Stimulated activated CD4-positive, alpha-beta T cell treated with anti-CD3 and anti-CD28 coated beads, Interleukin-4, amount 100 ng/mL, for 24 hours (primary cell): ENCODE measurements at regions not wholly inside any gene's neighbourhood (a gene's known extent, or its start where the extent isn't known, plus 50 kb on each side); places are given as distances from the start of the nearest gene placed in this dataset.
"Not testable (repeated sequence)": the region's sequence is repeated elsewhere in the genome, so short reads cannot be mapped to it uniquely, and the experiment has no call there.

ENCODE experiments used
- DNase-seq: peaks from one replicate; pipeline ENCODE4 v3.0.0-alpha.2; 2020

DNA sequence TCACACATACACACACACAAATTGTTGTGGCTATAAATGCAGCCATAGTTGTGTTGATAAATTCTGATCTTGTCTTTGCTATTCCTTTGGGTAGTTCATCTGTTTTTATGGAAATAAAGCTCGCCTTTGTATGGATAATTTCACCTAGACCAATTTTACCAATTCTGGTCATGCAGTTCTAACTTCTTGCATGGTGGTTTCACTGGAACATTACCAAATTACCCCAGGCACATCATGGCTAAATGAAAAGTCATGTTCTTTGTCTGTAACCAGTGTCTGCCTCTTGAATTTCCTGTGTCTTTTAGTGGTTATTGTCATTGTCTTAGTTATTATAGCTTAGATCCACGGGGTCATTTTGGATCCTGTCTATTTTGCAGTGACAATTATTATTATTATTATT lies 50.3 kb upstream of the TMC1 start:
- no peak for DNase-seq

DNA sequence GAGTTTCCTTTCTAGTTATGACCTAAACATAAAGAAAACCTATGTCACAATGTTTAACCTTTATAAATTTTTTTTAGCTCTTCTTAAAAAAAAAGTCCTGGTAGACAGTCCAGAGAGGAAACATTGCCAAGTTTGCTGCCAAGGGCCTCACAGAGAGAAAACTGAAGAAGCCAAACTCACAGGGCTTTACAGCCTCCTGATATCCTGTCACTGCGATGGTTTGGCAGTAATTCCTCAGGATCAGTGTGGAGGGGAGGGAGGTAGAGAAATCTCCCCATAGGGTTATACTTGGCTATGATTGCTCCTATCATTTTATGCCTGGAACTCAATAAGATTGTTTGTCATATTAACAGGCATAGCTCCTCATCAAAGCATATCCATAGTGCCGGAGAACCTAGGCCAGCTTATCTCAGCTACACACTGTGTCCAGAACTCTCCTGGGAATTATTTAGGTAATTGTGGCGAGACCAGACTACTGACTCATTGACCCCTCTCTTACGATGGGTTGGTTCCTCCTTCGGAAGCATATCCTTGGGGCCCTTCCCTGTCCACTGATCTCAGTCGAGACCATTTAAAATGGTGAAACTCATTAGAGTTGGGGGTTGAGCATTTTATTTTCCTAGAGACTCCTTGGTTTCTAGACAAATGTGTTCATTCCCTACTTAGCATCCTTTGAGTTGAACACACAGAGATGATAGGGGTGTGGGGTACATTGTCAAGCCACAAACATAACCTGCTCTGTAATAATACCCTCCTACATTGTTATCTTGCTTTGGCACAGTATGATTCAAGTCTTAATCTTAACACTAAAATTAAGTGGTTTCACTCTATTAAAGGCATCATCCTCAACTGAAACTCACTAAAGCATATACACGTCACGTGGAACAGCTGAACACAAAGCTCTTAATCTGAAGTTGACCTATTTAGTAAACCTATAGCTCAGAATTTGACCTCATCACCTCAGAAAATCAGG lies 53.4 kb upstream of the TMC1 start:
- no peak for DNase-seq

- no peak for DNase-seq
These were observed 55.8 kb upstream of the TMC1 start for GRCh38 chr9:72465593-72465984.

GRCh38 chr9:72464857-72465592 lies 56.4 kb upstream of the TMC1 start:
- DNase-seq: no peak

DNA sequence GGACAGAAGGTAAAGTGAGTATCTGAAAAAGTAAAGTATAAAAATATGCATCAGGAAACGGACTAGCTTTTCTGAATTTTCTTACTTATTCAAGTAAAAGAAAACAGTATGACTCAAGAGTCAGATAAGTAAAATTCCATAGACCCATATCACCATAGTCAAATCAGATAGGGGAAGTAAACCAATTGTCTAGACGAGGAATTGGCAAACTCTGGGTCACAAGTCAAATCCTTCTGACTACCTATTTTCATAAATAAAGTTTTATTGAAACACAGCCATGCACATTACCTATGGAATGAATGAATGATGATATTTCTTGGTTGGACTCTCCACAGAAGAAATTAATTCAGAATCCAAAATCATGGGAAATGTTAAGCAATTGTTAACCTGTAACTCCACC lies 59.1 kb upstream of the TMC1 start:
- DNase-seq: no peak

DNA sequence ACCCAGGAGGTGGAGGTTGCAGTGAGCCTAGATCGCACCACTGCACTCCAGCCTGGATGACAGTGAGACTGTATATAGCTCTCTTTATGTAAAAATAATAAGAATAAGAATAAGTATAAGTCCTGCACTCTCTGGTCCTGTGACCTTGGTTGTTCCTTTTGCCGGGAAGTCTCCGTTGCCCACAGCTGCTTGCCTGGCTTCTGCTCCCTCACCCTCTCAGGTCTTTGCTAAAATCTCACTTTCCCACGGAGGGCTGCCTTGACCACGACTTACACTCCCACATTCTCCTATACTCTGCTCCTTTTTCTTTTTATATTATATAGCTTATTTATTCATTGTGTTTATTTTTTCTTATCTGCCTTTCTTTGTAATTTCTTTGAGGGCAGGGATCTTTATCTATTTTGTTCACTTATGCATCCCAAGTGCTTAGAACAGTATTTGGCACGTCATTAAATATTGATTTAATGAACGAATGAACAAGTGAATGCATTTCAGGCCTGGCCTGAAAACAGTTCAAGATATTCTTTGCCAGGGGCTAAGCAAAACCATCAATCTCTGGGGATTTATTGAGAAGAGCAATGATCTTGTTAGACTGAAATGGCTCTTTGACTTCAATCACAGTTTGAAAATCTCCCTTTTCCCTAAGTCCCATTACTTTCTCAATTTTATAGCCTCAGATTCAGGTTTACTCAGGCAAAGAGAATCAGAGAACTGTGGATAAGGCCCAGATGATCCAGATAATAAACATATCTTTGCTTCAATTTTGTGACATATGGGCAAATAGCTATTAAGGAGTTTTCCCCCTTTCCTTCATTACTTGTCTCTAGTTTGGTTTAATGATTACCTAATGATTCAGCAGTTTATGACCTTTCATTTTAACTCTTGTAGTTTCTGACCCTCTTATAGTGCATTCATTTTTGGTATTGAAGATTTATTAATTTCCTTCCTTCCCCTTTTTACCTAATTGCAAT lies 60.8 kb upstream of the TMC1 start:
- DNase-seq: no peak

- DNase-seq: no peak
These were observed 62.1 kb upstream of the TMC1 start for GRCh38 chr9:72459308-72459707.

- DNase-seq: no peak
These were observed 63.3 kb upstream of the TMC1 start for GRCh38 chr9:72458153-72458552.

DNA sequence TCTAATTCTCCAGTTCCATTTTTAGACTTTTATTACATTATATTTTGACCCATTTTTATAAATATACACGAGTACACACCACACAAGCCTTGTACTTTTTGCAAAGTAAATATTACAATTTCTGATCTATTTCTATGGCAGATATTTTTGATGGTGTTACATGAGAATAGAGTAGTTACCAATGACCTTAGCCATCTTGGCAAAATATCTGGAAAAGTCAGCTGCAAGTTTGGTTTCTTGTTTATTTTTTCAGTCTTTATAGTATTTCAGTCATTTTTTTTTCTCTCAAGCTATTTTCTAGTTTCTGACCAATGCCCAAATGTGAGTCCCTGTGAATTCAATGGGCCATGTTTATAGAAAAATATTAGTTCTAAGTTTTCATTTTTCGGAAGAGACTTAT lies 64.0 kb upstream of the TMC1 start:
- no peak for DNase-seq

- DNase-seq: no peak
These were observed 66.4 kb upstream of the TMC1 start for GRCh38 chr9:72454871-72455491.

GRCh38 chr9:72453797-72454196 lies 67.6 kb upstream of the TMC1 start:
- no peak for DNase-seq

- DNase-seq: not testable (repeated sequence)
These were observed 75.2 kb upstream of the TMC1 start for GRCh38 chr9:72446241-72446640.

DNA sequence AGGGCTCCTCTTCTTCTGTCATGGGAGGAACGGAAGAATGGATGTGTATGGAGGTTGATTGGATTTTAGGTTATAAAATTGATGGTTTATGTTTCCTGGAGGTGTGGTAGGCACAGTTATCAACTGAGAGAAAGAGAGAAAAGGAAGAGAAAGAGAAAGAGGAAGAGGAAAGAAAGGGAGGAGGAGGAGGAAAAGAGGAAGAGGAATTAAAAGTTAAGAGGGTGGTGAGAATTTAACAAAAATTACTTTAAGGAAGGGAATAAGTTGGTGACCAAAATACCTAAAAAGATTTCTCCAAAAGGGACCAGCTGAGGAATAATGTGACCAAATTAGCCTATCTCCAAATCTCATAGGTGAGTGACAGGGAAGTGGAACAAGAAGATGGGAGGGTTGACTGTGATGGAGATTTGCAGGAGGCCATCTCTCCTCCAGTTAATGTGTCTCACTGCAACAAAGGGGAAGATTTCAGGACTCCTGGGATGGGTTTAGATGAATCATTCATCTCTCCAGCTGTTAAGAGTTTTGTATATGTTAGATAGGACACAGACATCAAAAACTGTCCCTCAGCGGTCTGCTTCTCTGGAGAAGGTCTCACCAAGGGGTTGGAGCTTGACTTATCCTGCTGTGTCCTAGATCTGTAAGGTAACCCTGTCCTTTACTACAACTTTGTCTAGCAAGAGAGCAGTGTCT lies 76.0 kb upstream of the TMC1 start:
- DNase-seq: no peak

DNA sequence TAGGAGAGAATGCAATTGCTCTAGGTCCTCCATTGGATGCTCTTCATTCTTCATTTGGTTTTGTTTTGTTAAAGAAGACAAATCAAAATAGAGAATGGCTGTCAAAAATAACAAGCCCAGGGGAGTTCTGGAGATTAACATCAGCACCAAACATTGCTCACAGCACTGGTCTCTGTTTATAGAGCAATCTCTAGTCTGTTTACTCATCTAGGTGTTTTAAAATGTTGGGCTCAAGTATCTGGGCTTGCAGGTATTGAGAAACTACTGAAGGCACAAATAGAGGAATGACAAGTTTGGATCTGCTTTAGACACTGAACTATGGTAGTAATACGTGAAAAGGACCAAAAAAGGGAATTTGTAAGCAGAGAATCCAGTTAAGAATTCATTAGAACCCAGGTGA lies 77.0 kb upstream of the TMC1 start:
- no peak for DNase-seq

DNA sequence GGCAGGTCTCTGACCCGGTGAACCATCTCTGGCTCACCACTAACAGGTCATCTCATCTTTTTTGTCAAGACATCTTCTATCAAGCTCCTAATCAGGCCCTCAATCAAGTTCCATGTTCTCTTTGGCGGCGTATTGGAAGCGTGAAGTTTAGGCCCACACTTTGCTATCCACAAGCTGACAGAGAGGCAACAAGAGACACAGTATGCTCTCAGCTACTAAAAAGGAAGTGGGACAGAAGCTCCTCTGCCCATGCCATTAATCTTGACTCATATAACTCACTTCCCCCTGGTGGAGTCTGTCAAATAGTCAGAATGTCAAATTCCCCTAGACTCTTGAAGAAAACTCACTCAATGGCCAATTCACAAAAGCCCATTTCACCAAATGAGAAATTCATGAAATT lies 77.6 kb upstream of the TMC1 start:
- DNase-seq: peak; percentile 10

DNA sequence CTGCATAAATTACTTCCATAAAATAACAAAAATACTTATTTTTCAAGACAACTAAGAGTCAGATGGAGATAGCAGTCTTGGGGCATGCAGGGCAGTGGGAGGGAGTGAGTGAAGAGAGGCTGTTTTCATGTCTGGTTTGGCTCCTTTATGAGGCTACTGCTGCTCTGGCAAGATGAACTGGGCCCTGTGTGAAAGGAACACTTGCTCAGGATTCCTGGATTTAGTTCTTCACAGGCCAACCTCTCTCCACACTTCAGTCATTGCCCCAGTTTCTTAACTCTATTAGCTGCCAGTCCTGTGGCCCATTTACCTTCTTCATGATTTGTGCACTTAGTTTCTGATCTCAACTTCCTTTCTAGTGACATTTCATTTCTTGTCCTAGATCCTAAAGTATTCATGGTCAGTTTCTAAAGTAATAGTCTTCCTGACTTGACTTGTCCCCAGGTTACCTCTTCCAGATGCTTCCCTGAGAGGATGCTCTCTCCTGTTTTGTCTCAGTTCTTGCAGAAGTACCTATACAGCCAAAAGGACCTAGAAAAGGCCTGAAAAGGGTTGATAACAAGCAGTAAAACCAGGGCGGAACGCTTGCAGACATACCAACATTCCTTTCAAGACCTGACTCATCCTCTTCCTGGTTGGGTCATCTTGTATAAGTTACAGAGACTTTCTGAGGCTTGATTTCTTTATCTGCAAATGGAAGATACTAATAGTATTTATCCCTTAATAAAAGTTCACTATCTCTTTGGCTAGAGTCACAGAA lies 77.0 kb upstream of the ZFAND5 start:
- DNase-seq: no peak

GRCh38 chr9:72440992-72441847 lies 76.2 kb upstream of the ZFAND5 start:
- DNase-seq: no peak

DNA sequence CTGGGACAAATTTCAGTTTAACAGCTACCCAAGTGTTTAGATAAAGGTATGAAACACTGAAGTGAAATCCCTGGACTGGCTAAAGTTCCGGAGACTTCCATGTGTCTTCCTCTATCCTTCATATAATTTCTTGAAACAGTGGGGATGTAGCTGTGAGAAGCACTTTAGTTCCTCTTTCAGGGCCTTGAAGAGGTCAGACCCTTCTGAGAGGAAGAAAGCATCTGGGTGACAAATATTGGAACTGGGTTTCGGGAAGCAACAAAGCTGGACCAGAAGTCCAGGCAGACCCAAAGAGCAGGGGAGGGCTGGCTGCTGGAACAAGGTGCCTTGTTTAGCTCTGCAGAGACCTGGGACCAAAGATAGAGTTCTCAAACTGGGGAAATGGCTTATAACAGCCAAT lies 75.4 kb upstream of the ZFAND5 start:
- no peak for DNase-seq

DNA sequence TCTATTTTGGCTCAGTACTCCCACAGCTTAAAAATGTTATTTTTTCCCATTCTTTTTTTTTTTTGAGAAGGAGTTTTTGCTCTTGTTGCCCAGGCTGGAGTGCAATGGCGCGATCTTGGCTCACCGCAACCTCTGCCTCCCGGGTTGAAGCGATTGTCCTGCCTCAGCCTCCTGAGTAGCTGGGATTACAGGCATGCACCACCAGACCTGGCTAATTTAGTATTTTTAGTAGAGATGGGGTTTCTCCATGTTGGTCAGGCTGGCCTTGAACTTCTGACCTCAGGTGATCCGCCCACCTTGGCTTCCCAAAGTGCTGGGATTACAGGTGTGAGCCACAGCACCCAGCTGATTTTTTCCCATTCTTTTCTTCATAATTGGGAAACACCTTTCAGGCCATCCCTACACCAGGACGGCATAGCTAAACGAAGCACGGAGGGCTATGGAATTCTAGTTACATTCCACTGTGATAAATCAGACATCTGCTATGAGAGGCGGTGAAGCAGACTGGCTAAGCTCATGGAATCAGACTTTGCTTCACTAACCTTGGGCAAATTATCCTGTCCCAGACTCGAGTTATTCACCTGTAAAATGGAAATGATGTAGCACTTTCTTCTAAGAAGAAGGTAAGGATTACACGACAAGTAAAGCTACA lies 68.7 kb upstream of the ZFAND5 start:
- DNase-seq: not testable (repeated sequence)

DNA sequence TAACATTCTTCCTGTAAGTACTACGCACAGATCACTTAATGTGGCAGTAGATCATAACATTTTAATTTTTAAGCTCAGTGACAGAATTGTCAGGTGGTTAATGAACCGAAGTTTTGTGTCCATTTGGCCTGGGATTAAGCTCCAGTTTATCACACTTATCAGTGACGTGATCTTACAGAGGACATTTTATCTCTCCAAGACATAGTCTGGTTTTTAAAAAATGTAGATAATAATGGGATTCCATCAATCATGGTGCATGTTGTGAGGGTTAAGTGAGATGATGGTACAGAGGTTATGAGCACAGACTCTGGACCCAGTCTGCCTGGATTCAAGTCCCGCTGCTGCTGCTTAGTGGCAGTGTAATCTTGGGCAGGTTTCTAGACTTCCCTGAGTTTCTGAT lies 66.0 kb upstream of the ZFAND5 start:
- DNase-seq: no peak
